IPS DF 4.7 (cell line): ENCODE measurements at regions not wholly inside any gene's neighbourhood (a gene's known extent, or its start where the extent isn't known, plus 50 kb on each side); places are given as distances from the start of the nearest gene placed in this dataset.

ENCODE experiments used
- DNase-seq: peaks from one replicate; pipeline ENCODE4 v3.0.0-alpha.2; 2013; ENCODE audit warnings: low spot score; ENCODE audit errors: extremely low read depth

GRCh38 chr1:238052496-238053266 lies 162.0 kb upstream of the ZP4 start:
- DNase-seq, result no peak

- no peak for DNase-seq
Measured at GRCh38 chr1:238029126-238029525, 138.4 kb upstream of the ZP4 start.

GRCh38 chr1:238027366-238027765 lies 136.6 kb upstream of the ZP4 start:
- no peak for DNase-seq

- DNase-seq, result no peak
Measured at GRCh38 chr1:238023137-238023536, 132.4 kb upstream of the ZP4 start.

- no peak for DNase-seq
Measured at GRCh38 chr1:238018214-238018613, 127.5 kb upstream of the ZP4 start.

GRCh38 chr1:238006779-238007178 lies 116.1 kb upstream of the ZP4 start:
- DNase-seq, result no peak

GRCh38 chr1:238005116-238005515 lies 114.4 kb upstream of the ZP4 start:
- DNase-seq, result no peak

DNA sequence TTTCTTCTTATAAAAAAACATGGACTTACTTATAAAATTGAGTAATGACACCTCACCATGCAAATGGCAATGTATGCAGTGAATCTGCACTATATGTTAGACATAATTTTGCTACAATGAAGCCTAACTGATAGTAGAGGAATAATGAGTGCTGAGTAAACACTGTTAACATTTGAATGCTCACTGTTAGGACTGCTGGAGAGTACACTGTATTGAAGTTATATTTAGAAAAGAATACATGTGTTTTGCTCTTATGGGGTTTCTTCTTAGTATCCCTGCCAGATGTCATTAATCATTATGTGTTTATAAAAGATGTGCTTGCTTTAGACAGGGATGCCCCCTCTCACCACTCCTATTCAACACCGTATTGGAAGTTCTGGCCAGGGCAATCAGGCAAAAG lies 111.1 kb upstream of the ZP4 start:
- no peak for DNase-seq

DNA sequence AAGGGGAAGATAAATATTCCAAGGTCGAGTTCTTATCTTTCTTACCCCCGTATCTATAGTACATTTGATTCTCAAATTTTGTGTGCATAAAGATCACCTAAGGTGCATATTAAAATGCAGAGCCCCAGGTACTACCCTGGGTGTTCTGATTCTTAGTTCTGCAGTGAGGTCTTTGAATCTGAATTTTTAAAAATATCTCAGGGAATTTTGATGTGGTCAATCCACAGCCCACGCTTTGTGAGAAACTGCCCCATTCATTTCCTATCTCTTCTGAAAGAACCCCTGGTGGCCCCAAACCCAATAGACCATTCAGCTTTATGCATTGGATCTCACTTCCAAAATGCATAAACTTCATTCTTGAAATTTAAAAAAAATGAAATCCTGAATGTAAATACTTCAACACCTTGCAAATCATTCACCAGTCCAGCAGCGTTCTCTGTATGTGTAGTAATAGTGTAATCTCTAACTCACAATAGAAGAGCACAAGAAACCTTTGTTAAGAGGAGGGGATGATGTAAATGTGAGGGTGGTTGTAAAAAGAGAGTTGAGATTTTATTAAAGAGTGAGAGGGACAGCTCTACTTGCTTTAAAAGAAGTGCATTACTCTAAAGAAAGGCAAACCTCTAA lies 108.8 kb upstream of the ZP4 start:
- DNase-seq, result no peak

DNA sequence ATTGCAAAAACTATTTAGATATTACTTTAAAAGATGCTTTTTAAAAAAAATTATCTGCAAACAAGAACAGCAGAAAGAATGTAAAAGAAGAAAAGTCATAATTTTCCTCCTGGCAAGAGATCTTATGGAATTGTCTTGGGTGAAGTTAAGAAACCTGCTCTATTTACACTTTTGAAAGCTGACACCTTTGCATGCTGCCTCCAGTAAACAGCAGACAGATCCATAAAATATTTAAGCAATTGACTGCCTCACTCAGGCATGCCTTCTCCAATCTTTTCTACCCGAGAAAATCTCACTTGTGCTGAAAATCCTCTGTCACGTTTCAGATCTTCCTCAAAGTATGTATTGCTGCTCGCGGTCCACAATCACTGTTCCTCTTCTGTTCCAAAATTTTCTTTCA lies 107.9 kb upstream of the ZP4 start:
- DNase-seq, result no peak

- no peak for DNase-seq
Measured at GRCh38 chr1:237983496-237983895, 92.8 kb upstream of the ZP4 start.

GRCh38 chr1:237981223-237981622 lies 90.5 kb upstream of the ZP4 start:
- no peak for DNase-seq

- DNase-seq, result no peak
Measured at GRCh38 chr1:237976331-237976730, 85.6 kb upstream of the ZP4 start.

DNA sequence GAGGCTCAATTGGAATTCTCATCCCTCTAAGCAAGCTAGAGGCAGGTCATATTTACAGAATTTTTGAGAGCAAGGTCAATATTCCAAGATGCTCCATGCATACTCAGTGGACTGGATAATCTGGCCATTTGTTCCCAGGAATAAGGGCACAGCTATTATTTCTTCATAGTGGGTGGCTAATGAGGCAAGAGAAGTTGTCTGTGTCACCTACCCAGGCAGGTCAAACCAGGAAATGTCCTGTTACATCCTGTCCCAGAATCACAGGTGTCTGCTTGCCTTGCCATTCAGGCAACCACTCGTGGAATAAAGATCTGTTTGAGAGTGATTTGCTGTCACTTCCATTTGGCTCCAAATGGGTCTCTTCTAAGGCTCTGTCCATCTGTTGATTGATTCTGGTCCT lies 85.2 kb upstream of the ZP4 start:
- DNase-seq, result no peak

- DNase-seq, result no peak
Measured at GRCh38 chr1:237975376-237975775, 84.7 kb upstream of the ZP4 start.

- no peak for DNase-seq
Measured at GRCh38 chr1:237972186-237972585, 81.5 kb upstream of the ZP4 start.

- DNase-seq, result no peak
Measured at GRCh38 chr1:237962985-237963384, 72.3 kb upstream of the ZP4 start.

DNA sequence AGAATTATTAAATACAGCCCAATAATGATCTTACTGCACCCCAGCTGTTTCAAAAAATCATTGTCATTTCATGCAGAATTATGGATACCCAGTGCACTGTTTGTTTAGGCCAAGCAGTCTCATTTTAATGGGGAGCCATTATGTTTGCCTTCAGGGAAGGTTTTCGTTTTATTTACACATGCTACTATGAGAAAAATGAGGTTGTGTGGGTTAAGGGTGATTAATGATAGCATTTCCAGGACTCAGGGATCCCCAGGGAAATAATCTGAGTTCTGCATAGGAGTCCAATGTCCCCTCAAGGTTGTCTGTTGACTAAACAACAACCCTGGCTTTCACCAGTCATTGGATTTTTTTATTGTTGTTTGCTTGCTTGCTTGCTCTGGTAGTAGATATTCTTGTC lies 71.0 kb upstream of the ZP4 start:
- DNase-seq, result no peak

GRCh38 chr1:237959838-237960237 lies 69.1 kb upstream of the ZP4 start:
- DNase-seq, result no peak

DNA sequence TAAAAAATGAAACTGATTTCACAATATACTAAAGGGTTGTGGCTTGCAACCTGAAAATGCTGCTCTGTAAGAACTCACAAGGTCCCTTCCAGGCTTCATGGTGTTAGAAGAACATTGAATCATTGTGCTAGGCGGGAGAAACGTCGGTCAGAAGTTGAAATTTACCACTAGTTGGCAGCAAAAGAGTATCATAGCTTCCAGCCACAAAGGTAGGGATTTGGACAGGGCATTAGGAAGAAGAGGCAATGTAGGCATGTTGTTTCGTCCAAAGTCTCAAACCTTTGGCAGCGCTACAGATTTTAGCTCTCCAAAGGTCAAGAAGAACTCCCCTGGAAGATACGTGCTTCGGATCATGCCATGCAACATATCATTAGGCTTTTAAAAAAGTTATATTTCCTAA lies 62.5 kb upstream of the ZP4 start:
- DNase-seq, result no peak
